IMR-90 (cell line): ENCODE measurements at regions not wholly inside any gene's neighbourhood (a gene's known extent, or its start where the extent isn't known, plus 50 kb on each side); places are given as distances from the start of the nearest gene placed in this dataset.
A peak's percentile ranks its signal among the peaks of the same experiment; 100 is the strongest.

ENCODE experiments used
- BHLHE40 ChIP-seq: fragments of 150-350 bp; IDR thresholded peaks from 2 replicates; pipeline ENCODE4 v1.6.1; 2016; ENCODE audit warnings: mild to moderate bottlenecking, low read depth, low read length
- MXI1 ChIP-seq: IDR thresholded peaks from 2 replicates; pipeline ENCODE4 v1.6.1; 2012; ENCODE audit warnings: low read depth, mild to moderate bottlenecking, low read length, moderate library complexity, borderline replicate concordance
- POLR2A ChIP-seq: IDR thresholded peaks from 2 replicates; pipeline ENCODE4 v1.6.1; 2012; ENCODE audit warnings: mild to moderate bottlenecking, low read depth, low read length
- RCOR1 ChIP-seq: IDR thresholded peaks from 2 replicates; pipeline ENCODE4 v1.6.1; 2012; ENCODE audit warnings: mild to moderate bottlenecking, low read length, improper control_type of control experiment; ENCODE audit not compliant: insufficient replicate concordance
- TF ChIP-seq, protein P1 (sequence below): conservative IDR thresholded peaks from 2 replicates; pipeline ENCODE4 v1.5.1; 2012; ENCODE audit warnings: mild to moderate bottlenecking, low read depth, low read length, improper control_type of control experiment
- TF ChIP-seq, protein P2 (sequence below): fragments of 150-350 bp; IDR thresholded peaks from 2 replicates; pipeline ENCODE4 v1.6.1; 2017; ENCODE audit warnings: mild to moderate bottlenecking, antibody characterized with exemption, low read length, low read depth

DNA sequence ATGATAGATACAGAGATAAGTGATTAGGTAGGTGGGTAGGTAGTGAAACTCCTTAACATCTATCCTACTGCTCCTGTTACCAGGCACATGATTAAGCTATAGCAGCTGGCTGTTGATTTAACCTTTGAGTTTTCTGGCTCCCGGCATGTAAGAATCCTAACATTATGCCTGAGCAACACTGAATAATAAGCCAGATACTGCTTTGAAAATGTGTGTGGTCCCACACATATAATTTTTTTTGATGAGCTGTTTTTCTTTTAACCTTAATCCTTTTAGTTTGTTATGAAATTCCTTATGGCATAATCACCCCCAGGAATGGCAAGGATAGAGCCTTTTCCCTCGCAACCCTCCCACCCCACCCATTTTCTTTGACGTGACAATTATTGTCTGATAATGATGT, 104.2 kb upstream of the NEUROD1 start:
- TF ChIP-seq RCOR1: no peak
- TF ChIP-seq, protein P1, sequence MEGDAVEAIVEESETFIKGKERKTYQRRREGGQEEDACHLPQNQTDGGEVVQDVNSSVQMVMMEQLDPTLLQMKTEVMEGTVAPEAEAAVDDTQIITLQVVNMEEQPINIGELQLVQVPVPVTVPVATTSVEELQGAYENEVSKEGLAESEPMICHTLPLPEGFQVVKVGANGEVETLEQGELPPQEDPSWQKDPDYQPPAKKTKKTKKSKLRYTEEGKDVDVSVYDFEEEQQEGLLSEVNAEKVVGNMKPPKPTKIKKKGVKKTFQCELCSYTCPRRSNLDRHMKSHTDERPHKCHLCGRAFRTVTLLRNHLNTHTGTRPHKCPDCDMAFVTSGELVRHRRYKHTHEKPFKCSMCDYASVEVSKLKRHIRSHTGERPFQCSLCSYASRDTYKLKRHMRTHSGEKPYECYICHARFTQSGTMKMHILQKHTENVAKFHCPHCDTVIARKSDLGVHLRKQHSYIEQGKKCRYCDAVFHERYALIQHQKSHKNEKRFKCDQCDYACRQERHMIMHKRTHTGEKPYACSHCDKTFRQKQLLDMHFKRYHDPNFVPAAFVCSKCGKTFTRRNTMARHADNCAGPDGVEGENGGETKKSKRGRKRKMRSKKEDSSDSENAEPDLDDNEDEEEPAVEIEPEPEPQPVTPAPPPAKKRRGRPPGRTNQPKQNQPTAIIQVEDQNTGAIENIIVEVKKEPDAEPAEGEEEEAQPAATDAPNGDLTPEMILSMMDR: no peak
- TF ChIP-seq, protein P2, sequence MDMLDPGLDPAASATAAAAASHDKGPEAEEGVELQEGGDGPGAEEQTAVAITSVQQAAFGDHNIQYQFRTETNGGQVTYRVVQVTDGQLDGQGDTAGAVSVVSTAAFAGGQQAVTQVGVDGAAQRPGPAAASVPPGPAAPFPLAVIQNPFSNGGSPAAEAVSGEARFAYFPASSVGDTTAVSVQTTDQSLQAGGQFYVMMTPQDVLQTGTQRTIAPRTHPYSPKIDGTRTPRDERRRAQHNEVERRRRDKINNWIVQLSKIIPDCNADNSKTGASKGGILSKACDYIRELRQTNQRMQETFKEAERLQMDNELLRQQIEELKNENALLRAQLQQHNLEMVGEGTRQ: no peak
- no peak for TF ChIP-seq POLR2A
- no peak for TF ChIP-seq MXI1
- peak; percentile 69; the same call in 1 of the 2 replicates for TF ChIP-seq BHLHE40
